ENCODE measurements at regions not wholly inside any gene's neighbourhood (a gene's known extent, or its start where the extent isn't known, plus 50 kb on each side); places are given as distances from the start of the nearest gene placed in this dataset.

- TF ChIP-seq CTCF (IDR thresholded peaks at IDR 0.05 in 2 of 3, conservative IDR thresholded peaks at IDR 0.05 in 1 of 3; ENCODE audit: borderline replicate concordance in 1 of 3, insufficient read depth in 1 of 3, low read depth in 2 of 3, low read length in 2 of 3) (no peak), POLR2A (IDR thresholded peaks at IDR 0.05; ENCODE audit: borderline replicate concordance, extremely low read depth, insufficient read depth, insufficient read length) (no peak), ELF1 (IDR thresholded peaks at IDR 0.05; ENCODE audit: borderline replicate concordance, low read depth) (no peak), SP1 (IDR thresholded peaks at IDR 0.05; ENCODE audit: low read depth) (no peak), EGR1 (IDR thresholded peaks at IDR 0.05; ENCODE audit: low read depth) (no peak), SRF (IDR thresholded peaks at IDR 0.05; ENCODE audit: low read depth) (no peak), MAX (IDR thresholded peaks at IDR 0.05) (no peak), EZH2 (IDR thresholded peaks at IDR 0.05) (no peak), RAD21 (IDR thresholded peaks at IDR 0.05; ENCODE audit: low read depth) (no peak), JUND (IDR thresholded peaks at IDR 0.05) (no peak), ATF3 (IDR thresholded peaks at IDR 0.05) (no peak), CEBPB (IDR thresholded peaks at IDR 0.05; ENCODE audit: low read depth) (no peak), YY1 (IDR thresholded peaks at IDR 0.05; ENCODE audit: extremely low read depth, insufficient replicate concordance, low read depth, low read length) (no peak)
Measured at GRCh38 chr10:8590518-8590917, 536.0 kb downstream of the GATA3 start.

Data from HCT116 (cell line).